ENCODE measurements at regions not wholly inside any gene's neighbourhood (a gene's known extent, or its start where the extent isn't known, plus 50 kb on each side); places are given as distances from the start of the nearest gene placed in this dataset.
"Not testable (repeated sequence)": the region's sequence is repeated elsewhere in the genome, so short reads cannot be mapped to it uniquely, and the experiment has no call there.

DNA sequence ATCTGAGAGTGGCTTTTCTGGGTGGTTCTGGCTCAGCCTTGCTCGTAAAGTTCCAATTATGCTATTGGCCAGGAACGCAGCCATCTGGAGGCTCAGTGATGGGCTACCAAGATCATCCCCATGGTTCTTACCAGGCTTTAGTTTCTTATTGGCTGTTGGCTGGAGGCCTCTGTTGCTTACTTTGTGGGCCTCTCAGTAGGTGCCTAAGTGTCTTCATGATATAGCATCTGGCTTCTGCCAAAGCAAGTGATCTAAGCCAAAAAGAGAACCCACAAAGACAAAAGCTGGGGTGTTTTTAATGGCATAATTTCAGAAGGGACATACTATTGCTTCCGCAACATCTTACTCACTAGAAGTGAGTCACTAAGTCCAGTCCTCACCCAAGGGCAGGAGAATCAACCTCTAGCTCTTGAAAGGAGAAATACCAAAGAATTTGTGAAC is 132.0 kb upstream of the MDFIC start:
- H3K36me3 ChIP-seq, result no peaks in the 10 kb centered on the region
- no peak overlapping the region for H3K4me3 ChIP-seq
- no peaks in the 10 kb centered on the region for H3K27me3 ChIP-seq
- no peak for DNase-seq
- no peaks in the 10 kb centered on the region for H3K9me3 ChIP-seq (replicated peaks)
- H3K4me1 ChIP-seq, result no peaks in the 10 kb centered on the region
- H3K27ac ChIP-seq, result no peak overlapping the region

DNA sequence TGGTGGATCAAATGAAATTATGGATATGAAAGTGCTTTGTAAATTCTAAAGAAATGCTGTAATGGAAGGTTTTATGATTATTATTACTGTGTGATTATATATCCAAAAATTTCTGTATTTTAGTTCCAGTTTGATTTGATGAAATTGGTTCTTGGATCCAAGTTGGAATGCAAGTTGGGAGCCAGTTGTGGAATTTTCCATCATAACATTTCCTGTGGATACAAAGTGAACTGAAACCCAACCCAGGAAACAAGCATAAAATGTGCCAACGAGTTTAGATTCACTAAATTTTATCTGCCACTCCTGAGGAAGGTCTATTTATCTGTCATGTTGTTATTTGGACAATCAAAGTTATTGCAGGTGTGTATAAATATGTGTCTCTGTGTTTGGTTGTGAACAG is 131.4 kb upstream of the MDFIC start:
- DNase-seq, result no peak
- H3K36me3 ChIP-seq, result no peaks in the 10 kb centered on the region
- H3K4me3 ChIP-seq, result no peak overlapping the region
- no peaks in the 10 kb centered on the region for H3K4me1 ChIP-seq
- no peaks in the 10 kb centered on the region for H3K27me3 ChIP-seq
- no peak overlapping the region for H3K27ac ChIP-seq
- no peaks in the 10 kb centered on the region for H3K9me3 ChIP-seq (replicated peaks)

DNA sequence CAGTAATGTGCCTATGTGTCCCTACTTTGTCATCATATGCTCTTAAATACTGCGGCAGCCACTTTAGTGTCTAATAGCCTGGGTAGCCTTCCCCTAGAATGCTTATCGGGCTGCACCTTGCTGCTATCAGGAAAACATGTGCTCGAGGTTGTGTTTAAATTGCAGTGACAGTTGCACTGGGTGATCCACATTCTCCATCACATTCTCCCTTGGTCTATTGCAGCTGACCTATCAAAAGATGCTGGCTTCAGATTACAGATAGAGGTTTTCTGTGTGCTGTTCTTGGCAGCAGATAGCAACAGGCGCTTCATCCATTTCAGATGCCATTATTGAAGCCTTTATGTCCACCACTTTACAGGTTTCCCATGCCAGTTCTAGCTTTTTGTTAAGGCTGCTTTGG is 130.1 kb upstream of the MDFIC start:
- peak in 1 of 2 experiments; percentile 32 for DNase-seq
- Histone ChIP-seq H3K36me3 (no peaks in the 10 kb centered on the region), H3K4me1 (no peaks in the 10 kb centered on the region), H3K27ac (no peak overlapping the region), H3K9me3 (replicated peaks) (no peaks in the 10 kb centered on the region), H3K27me3 (no peaks in the 10 kb centered on the region), H3K4me3 (no peak overlapping the region)

DNA sequence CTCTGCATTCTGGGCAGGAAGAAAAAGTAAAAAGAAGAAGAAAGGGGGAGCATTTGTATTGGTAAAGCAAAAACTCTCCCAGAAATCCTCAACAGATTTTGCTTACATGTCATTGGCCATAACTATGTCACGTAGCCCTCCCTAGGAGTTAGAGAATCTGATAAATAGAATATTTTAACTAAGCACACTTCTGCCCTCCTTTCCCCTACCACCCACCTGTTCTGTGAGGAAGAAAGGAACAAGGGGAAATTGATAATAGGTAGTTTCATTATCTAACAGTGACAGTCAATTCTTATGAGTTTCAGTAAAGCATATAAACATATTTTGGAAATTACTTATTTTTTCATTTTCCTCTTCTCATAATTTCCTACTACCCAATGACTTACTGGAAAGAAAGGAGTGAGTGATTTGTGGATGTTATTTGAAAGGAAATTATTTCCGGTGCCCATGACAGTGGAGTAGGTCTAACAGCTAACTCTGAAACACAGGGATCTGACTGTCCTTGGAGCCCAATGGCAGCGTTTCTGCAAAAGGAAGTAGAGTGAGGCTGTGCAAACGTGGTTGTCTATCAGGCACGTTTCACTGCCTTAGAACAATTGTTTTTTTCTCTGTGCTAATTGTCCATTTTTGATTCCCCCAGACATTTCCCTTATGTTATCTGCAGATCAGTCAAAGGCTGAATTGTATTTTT is 128.6 kb upstream of the MDFIC start:
- no peak overlapping the region for H3K4me3 ChIP-seq
- DNase-seq, result no peak
- H3K9me3 ChIP-seq (replicated peaks), result no peaks in the 10 kb centered on the region
- no peaks in the 10 kb centered on the region for H3K4me1 ChIP-seq
- no peaks in the 10 kb centered on the region for H3K27me3 ChIP-seq
- no peaks in the 10 kb centered on the region for H3K36me3 ChIP-seq
- H3K27ac ChIP-seq, result no peak overlapping the region

DNA sequence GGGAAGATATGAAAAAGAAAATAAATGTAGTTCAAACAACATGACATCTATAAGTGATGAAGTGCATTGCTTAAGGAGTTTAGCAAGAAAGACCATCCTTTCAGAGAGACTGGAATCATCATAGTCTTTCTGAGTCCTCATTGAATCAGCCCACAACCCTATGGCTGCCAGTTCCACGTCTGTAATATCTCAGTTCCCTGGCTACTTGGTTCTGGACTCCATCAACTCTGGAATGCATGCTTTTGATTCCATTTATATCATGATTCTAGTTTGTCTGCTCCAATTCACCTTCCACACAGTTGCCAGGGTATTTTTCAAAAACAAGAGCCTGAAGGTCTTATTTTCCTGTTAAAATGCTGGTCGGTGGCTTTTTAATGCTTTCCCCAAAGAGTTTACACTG is 126.4 kb upstream of the MDFIC start:
- Histone ChIP-seq H3K27me3 (no peaks in the 10 kb centered on the region), H3K4me3 (no peak overlapping the region), H3K27ac (no peak overlapping the region), H3K9me3 (replicated peaks) (no peaks in the 10 kb centered on the region), H3K36me3 (no peaks in the 10 kb centered on the region), H3K4me1 (no peaks in the 10 kb centered on the region)
- DNase-seq, result no peak

DNA sequence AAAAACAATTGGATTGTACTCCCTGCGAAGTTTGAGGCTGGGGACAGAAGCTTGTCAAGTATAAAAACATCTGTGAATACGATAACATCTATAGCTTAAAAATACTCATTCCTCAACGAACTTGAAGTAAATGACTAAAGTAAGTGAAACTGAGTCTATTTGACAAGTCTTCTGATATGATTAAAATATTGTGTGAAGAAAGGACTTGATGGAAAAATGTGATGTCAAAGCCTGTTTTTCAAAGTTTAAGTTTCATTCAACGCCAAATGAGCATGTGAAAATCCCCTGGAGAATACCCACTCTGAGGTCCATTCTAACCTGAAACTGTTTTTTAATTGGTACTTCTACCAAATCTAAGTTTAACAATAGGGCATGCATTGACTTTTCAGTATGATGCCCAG is 122.3 kb upstream of the MDFIC start:
- DNase-seq, result no peak
- H3K4me1 ChIP-seq, result no peaks in the 10 kb centered on the region
- H3K9me3 ChIP-seq (replicated peaks), result no peaks in the 10 kb centered on the region

DNA sequence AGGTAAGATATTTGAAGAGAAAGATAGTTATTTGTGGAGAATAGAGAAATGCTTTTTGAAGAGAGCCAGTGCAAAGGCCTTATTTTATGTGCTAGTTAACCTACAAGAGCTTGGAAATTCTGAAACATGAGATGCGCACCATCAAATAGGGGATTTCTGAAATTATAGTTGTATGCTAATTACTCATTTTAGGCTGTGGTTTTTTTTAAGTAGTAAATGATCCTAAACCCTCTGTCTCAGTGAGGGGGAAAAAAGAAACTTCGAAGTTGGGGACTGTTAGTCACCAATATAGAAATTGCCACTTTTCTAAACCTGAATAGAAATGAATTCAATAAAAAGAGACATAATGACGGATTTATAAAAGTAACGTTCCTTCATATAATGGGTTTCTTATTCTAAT is 119.3 kb upstream of the MDFIC start:
- Histone ChIP-seq H3K4me1 (no peaks in the 10 kb centered on the region), H3K36me3 (no peaks in the 10 kb centered on the region), H3K4me3 (no peak overlapping the region), H3K9me3 (replicated peaks) (no peaks in the 10 kb centered on the region), H3K27me3 (no peaks in the 10 kb centered on the region), H3K27ac (no peak overlapping the region)
- no peak for DNase-seq

More for the DNA sequence above, 122.3 kb upstream of the MDFIC start:
- no peak overlapping the region for H3K4me3 ChIP-seq
- no peaks in the 10 kb centered on the region for H3K36me3 ChIP-seq
- no peaks in the 10 kb centered on the region for H3K27me3 ChIP-seq
- H3K27ac ChIP-seq, result no peak overlapping the region

DNA sequence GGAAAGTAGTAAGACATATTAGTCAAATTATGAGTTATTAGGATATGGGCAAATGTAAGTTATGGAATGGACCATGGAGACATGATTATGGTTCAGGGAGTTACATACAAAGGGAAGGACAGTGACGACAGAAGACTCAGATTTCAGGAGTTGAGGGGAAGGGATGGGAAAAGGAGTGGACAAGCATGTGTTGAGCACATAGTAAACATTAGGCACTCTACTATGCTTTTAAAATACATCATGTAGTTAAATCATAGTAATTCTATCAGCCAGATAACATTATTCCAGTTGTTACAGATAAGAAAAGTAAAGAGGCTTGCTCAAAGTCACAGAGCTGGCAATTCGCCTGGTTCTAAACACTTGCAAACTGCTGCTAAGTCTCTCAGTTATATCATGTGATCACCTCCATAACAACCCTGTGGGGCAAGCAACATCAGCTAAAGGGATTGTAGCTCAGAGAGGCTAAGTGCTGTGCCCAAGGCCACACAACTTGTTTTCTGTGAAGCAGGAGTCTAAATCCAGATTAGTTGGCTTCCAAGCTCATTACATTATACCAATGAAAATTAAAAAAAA is 115.2 kb upstream of the MDFIC start:
- DNase-seq, result no peak

DNA sequence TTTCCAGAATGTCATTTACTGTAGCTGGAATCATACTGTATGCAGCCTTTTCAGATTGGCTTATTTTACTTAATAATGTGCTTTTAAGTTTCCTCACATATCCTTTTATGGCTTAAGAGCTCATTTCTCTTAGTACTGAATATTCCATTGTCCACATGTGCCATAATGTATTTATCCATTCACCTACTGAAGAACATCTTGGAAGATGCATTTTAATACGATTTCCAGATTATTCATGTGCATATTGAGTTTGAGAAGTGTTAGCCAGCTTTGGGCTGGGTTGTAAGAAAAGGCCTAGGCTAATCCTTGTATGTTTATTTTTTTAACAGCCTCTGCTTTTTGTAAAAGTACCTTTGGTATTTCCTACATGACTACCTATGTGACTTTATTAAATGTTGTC is 109.3 kb upstream of the MDFIC start:
- H3K36me3 ChIP-seq, result no peaks in the 10 kb centered on the region
- DNase-seq, result no peak
- H3K27me3 ChIP-seq, result no peaks in the 10 kb centered on the region
- H3K4me3 ChIP-seq, result no peak overlapping the region
- H3K27ac ChIP-seq, result no peak overlapping the region
- H3K9me3 ChIP-seq (replicated peaks), result no peaks in the 10 kb centered on the region
- H3K4me1 ChIP-seq, result no peaks in the 10 kb centered on the region

More for the DNA sequence above, 115.2 kb upstream of the MDFIC start:
- Histone ChIP-seq H3K9me3 (replicated peaks) (no peaks in the 10 kb centered on the region), H3K4me1 (no peaks in the 10 kb centered on the region), H3K27ac (no peak overlapping the region), H3K27me3 (no peaks in the 10 kb centered on the region), H3K4me3 (no peak overlapping the region), H3K36me3 (no peaks in the 10 kb centered on the region)

DNA sequence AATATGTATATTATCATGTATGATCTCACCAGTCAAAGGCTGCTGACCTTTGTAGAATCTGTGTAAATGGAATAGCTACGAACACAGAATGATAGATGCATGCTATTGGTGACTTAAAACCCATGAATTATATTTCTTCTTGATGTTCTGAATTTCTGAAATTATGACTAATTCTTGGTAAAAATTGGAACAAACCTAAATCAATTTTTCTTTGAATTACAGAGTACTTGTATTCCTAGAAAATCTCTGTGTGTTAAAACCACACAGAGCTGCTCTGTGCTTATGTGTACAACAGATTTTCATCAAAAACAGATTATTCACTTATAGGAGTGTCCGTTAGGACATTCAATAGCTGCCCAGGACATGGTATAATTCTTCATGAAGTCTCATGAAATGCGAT is 108.3 kb upstream of the MDFIC start:
- no peaks in the 10 kb centered on the region for H3K36me3 ChIP-seq
- no peak overlapping the region for H3K4me3 ChIP-seq
- H3K9me3 ChIP-seq (replicated peaks), result no peaks in the 10 kb centered on the region
- no peaks in the 10 kb centered on the region for H3K27me3 ChIP-seq
- no peak overlapping the region for H3K27ac ChIP-seq
- H3K4me1 ChIP-seq, result peaks cover 2% of the 10 kb centered on the region
- DNase-seq, result no peak

DNA sequence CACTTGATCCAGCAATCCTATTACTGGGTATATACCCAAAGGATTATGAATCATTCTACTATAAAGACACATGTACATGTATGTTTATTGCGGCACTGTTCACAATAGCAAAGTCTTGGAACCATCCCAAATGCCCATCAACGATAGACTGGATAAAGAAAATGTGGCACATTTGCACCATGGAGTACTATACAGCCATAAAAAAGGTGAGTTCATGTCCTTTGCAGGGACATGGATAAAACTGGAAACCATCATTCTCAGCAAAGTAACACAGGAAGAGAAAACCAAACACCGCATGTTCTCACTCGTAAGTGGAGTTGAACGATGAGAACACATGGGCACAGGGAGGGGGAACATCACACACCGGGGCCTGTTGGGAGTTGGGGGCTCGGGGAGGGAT is 104.9 kb upstream of the MDFIC start:
- not testable (repeated sequence) for H3K27me3 ChIP-seq; H3K9me3 ChIP-seq (replicated peaks); H3K27ac ChIP-seq; H3K4me3 ChIP-seq; H3K36me3 ChIP-seq; DNase-seq
- peaks cover 11% of the 10 kb centered on the region for H3K4me1 ChIP-seq

DNA sequence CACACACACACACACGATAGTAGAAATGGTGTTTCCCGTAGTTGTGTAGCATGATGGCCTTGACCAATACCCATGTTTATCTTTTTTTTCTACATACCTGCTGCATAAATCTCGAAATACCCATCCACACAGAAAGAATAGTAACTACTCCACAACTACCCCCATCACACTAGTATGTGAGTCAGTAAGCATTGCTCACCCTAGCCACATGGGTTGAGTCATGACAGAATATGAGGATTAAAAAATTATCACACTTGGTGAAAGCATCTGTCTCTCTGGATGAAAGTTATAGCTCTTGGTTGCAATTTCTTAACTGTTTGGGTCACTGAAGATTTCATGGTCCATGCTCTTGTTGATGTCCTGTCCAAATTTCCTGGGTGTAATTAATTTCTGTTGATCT is 103.4 kb upstream of the MDFIC start:
- no peaks in the 10 kb centered on the region for H3K36me3 ChIP-seq
- H3K4me3 ChIP-seq, result no peak overlapping the region
- H3K9me3 ChIP-seq (replicated peaks), result no peaks in the 10 kb centered on the region
- peak in 1 of 2 experiments; percentile 20 for DNase-seq
- peaks cover 11% of the 10 kb centered on the region for H3K4me1 ChIP-seq
- no peaks in the 10 kb centered on the region for H3K27me3 ChIP-seq
- no peak overlapping the region for H3K27ac ChIP-seq

DNA sequence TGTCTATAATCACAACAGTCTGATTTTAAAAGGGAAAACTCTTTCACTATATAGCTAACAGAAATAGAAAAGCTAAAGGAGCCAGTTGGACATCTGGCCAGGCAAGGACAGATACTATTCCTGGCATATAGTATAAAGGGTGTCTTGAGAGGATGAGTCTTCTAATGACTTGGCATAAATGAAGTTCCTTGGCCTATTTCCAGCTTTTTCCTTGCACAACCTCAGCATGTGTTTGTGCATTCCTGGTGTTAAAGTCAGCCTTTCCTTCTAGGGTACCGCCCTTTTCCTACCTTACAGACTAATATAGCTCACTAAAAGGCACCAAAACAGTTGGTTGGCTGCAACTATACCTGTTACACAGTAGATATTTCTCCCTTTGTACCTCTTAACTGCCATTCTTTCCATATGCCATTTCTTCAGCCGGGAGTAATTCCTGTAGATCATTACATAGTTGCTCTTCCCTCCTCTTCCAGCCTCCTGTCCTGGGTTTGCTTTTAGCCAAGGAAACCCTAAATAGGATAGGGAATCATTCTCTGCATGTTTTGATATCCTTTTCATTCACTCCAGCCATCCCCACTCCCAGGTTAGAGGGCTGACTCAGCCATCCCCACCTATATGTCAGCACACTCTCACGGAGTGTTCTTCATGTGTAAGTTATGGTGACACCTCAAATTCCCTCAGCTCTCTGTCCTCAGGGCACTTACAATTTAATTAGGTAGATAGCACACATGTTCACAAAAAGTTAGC is 102.1 kb upstream of the MDFIC start:
- no peak overlapping the region for H3K4me3 ChIP-seq
- peaks cover 11% of the 10 kb centered on the region for H3K4me1 ChIP-seq
- 0 out of 2 replicates have a peak overlapping the region, but pooled peaks have one; percentile 1 for H3K27ac ChIP-seq
- DNase-seq, result peak; percentile 9 to 45
- no peaks in the 10 kb centered on the region for H3K27me3 ChIP-seq
- H3K36me3 ChIP-seq, result no peaks in the 10 kb centered on the region
- no peaks in the 10 kb centered on the region for H3K9me3 ChIP-seq (replicated peaks)

DNA sequence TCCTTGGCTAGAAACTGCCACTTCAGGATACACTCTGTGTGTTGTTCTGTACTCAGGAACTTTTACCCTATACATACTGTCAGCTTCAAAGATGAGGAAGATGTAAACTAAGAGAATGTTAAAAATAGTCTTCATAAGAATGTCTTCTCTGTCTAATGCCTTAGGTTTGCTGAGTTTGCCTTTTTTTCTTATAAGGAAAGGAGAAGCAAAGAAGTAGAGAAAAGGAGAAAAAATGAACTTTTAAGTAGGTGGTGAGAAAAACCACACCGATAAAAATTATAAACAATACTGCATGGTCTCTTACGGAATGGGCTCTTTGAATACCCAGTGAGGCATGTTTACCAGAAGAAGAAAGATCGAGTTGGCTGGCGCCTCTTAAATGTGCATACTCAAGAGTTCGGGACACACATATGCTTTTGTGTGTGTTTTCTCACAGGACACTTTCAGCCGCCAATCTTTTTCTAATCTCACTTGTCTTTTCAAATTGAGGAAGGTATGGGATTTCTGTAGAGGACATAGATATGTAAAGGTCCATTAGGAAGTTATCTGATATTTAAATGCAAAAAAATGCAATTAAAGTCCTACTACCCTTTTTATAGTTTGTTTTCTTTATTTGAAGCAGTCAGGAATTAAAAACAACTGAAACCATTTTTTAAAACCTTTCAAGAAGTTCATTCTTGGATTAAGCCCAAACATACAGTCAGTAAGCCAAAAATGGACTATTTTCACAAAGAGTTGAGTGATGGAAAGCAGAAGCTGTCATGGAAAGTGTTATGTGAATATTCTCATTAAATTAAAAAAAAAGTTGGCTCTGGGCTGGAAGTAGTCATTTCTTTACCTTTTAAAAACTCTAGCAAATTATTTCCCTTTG is 100.6 kb upstream of the MDFIC start:
- Histone ChIP-seq H3K27me3 (no peaks in the 10 kb centered on the region), H3K4me3 (no peak overlapping the region), H3K36me3 (no peaks in the 10 kb centered on the region), H3K9me3 (replicated peaks) (no peaks in the 10 kb centered on the region), H3K4me1 (peaks cover 11% of the 10 kb centered on the region), H3K27ac (no peak overlapping the region)
- no peak for DNase-seq

DNA sequence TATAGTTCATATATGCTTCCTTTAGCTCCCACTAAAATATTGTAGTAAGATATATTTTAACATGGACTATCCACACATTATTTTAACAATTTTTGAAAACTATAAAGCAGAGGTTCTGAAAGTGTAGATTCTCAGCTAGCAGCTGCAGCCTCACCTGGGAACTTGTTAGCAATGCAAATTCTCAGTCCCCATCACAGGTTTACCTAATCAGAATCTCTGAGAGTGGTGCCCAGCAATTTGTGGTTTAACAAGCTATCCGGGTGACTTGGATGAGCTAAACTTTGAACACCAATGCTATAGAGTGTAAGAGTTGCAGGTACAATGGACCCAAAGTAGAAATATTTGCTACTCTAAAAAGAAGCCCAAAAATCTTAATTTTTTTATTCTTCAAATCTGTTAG is 99.8 kb upstream of the MDFIC start:
- no peaks in the 10 kb centered on the region; the same call in 1 of the 2 replicates for H3K9me3 ChIP-seq (replicated peaks)
- H3K4me3 ChIP-seq, result no peak overlapping the region
- no peaks in the 10 kb centered on the region for H3K27me3 ChIP-seq
- peaks cover 11% of the 10 kb centered on the region for H3K4me1 ChIP-seq
- no peak overlapping the region for H3K27ac ChIP-seq
- no peak for DNase-seq
- H3K36me3 ChIP-seq, result no peaks in the 10 kb centered on the region

Data from SJCRH30 (cell line).